HEK293 (cell line): ENCODE measurements at regions not wholly inside any gene's neighbourhood (a gene's known extent, or its start where the extent isn't known, plus 50 kb on each side); places are given as distances from the start of the nearest gene placed in this dataset.

Experiments used
- CTCF ChIA-PET: fragments of 350-600 bp; formaldehyde crosslinking; extraction: SDS; loops from one replicate; lab custom pipeline; 2021; ENCODE audit warnings: antibody characterized with exemption; lab: Yijun Ruan, JAX
- POLR2A ChIA-PET: fragments of 300-600 bp; formaldehyde crosslinking; extraction: SDS; loops from one replicate; lab custom pipeline; 2020; ENCODE audit warnings: antibody characterized with exemption, inconsistent platforms; lab: Yijun Ruan, JAX
- H3K27ac ChIP-seq: fragments of 200-500 bp; sonication (Bioruptor generic); 2 replicates; pipeline ENCODE4 v1.5.1; 2014; ENCODE audit warnings: low read depth, low read length, control low read depth, inconsistent platforms; ENCODE audit errors: extremely low read depth
- H3K36me3 ChIP-seq, 2 experiments: fragments of 200-500 bp in 1 of 2; sonication (Bioruptor generic) in 1 of 2; 1 replicate in 1 of 2; 2 replicates in 1 of 2; pipeline ENCODE4 v1.5.1; 2014 to 2017; ENCODE audit warnings: inconsistent platforms in 2 of 2, low read length in 2 of 2; ENCODE audit not compliant: control insufficient read depth in 2 of 2, insufficient read depth in 1 of 2
- H3K4me1 ChIP-seq: fragments of 200-500 bp; sonication (Bioruptor generic); 2 replicates; pipeline ENCODE4 v1.5.1; 2014; ENCODE audit warnings: mild to moderate bottlenecking, low read length, inconsistent platforms; ENCODE audit not compliant: control insufficient read depth, insufficient read depth
- H3K4me3 ChIP-seq: 2 replicates; pipeline ENCODE4 v1.5.1; 2011; ENCODE audit warnings: low read depth, mild to moderate bottlenecking, control low read depth, low read length, moderate library complexity
- H3K9me3 ChIP-seq: fragments of 200-500 bp; sonication (Bioruptor generic); 2 replicates; pipeline ENCODE4 v1.5.1; 2014; ENCODE audit warnings: low read depth, low read length, inconsistent platforms; ENCODE audit not compliant: control insufficient read depth, insufficient read depth
- GLI4 ChIP-seq: fragments of 450-650 bp; formaldehyde crosslinking; IDR thresholded peaks from 2 replicates; pipeline ENCODE4 v1.5.1; 2016; ENCODE audit warnings: missing biosample characterization, missing genetic modification characterization
- HIC1 ChIP-seq: fragments of 450-650 bp; formaldehyde crosslinking; IDR thresholded peaks from 2 replicates; pipeline ENCODE4 v1.5.1; 2016; ENCODE audit warnings: missing biosample characterization, missing genetic modification characterization
- KLF7 ChIP-seq: fragments of 450-650 bp; formaldehyde crosslinking; IDR thresholded peaks from 2 replicates; pipeline ENCODE4 v1.5.1; 2016; ENCODE audit warnings: missing biosample characterization, missing genetic modification characterization, borderline replicate concordance
- OSR2 ChIP-seq: fragments of 450-650 bp; formaldehyde crosslinking; IDR thresholded peaks from 2 replicates; pipeline ENCODE4 v1.5.1; 2016; ENCODE audit warnings: missing biosample characterization, missing genetic modification characterization
- PATZ1 ChIP-seq: fragments of 450-650 bp; formaldehyde crosslinking; IDR thresholded peaks from 2 replicates; pipeline ENCODE4 v1.5.1; 2016; ENCODE audit warnings: missing biosample characterization, missing genetic modification characterization
- PBX3 ChIP-seq: sonication (generic); formaldehyde crosslinking; IDR thresholded peaks from 2 replicates; pipeline ENCODE4 v1.8.1; 2022; ENCODE audit warnings: mild to moderate bottlenecking, moderate library complexity, missing genetic modification reagents
- REPIN1 ChIP-seq: fragments of 450-650 bp; formaldehyde crosslinking; IDR thresholded peaks from 2 replicates; pipeline ENCODE4 v1.5.1; 2017; ENCODE audit warnings: missing biosample characterization, missing genetic modification characterization, low read depth
- SALL2 ChIP-seq: fragments of 450-650 bp; formaldehyde crosslinking; IDR thresholded peaks from 2 replicates; pipeline ENCODE4 v1.5.0; 2017; ENCODE audit warnings: missing biosample characterization, mild to moderate bottlenecking, missing genetic modification characterization, borderline replicate concordance
- ZNF121 ChIP-seq: fragments of 450-650 bp; formaldehyde crosslinking; IDR thresholded peaks from 2 replicates; pipeline ENCODE4 v1.5.1; 2016; ENCODE audit warnings: missing biosample characterization, missing genetic modification characterization
- ZNF148 ChIP-seq: fragments of 450-650 bp; formaldehyde crosslinking; IDR thresholded peaks from 2 replicates; pipeline ENCODE4 v1.5.0; 2017; ENCODE audit warnings: missing biosample characterization, missing genetic modification characterization, borderline replicate concordance
- ZNF174 ChIP-seq: fragments of 450-650 bp; formaldehyde crosslinking; IDR thresholded peaks from 2 replicates; pipeline ENCODE4 v1.5.0; 2017; ENCODE audit warnings: missing biosample characterization, mild to moderate bottlenecking, missing genetic modification characterization
- ZNF324 ChIP-seq: fragments of 450-650 bp; formaldehyde crosslinking; IDR thresholded peaks from 2 replicates; pipeline ENCODE4 v1.5.1; 2016; ENCODE audit warnings: missing biosample characterization, missing genetic modification characterization
- ZNF433 ChIP-seq: fragments of 450-650 bp; formaldehyde crosslinking; IDR thresholded peaks from 2 replicates; pipeline ENCODE4 v1.5.1; 2016; ENCODE audit warnings: missing biosample characterization, missing genetic modification characterization, low read depth
- ZNF501 ChIP-seq: fragments of 450-650 bp; formaldehyde crosslinking; IDR thresholded peaks from 2 replicates; pipeline ENCODE4 v1.5.1; 2016; ENCODE audit warnings: missing biosample characterization, missing genetic modification characterization
- ZNF521 ChIP-seq: fragments of 450-650 bp; formaldehyde crosslinking; IDR thresholded peaks from 2 replicates; pipeline ENCODE4 v1.5.1; 2017; ENCODE audit warnings: missing biosample characterization, mild to moderate bottlenecking, missing genetic modification characterization
- ZNF791 ChIP-seq: fragments of 450-650 bp; formaldehyde crosslinking; IDR thresholded peaks from 2 replicates; pipeline ENCODE4 v1.5.1; 2016; ENCODE audit warnings: missing biosample characterization, missing genetic modification characterization
- ZNF792 ChIP-seq: fragments of 450-650 bp; formaldehyde crosslinking; IDR thresholded peaks from 2 replicates; pipeline ENCODE4 v1.5.1; 2016; ENCODE audit warnings: missing biosample characterization, missing genetic modification characterization
- TF ChIP-seq, protein P1 (sequence below): fragments of 450-650 bp; formaldehyde crosslinking; IDR thresholded peaks from 2 replicates; pipeline ENCODE4 v1.5.1; 2016; ENCODE audit warnings: missing biosample characterization, missing genetic modification characterization

GRCh38 chr13:97133955-97134354, 88.2 kb upstream of the MBNL2 start:
- H3K27ac ChIP-seq = no peak overlapping the region
- H3K36me3 ChIP-seq = no peaks in the 10 kb centered on the region
- TF ChIP-seq ZNF501 (tag by site-specific recombination) (no peak), ZNF121 (tag by site-specific recombination) (no peak), SALL2 (tag by site-specific recombination) (no peak), ZNF791 (tag by site-specific recombination) (no peak), ZNF148 (no peak), KLF7 (tag by site-specific recombination) (no peak), HIC1 (tag by site-specific recombination) (no peak), REPIN1 (tag by site-specific recombination) (no peak), OSR2 (tag by site-specific recombination) (no peak), PBX3 (CRISPR knock-in tag) (no peak), ZNF433 (no peak), ZNF792 (tag by site-specific recombination) (no peak), GLI4 (no peak), ZNF521 (tag by site-specific recombination) (no peak), PATZ1 (tag by site-specific recombination) (no peak), ZNF174 (tag by site-specific recombination) (no peak), ZNF324 (tag by site-specific recombination) (no peak)
- TF ChIP-seq, protein P1, sequence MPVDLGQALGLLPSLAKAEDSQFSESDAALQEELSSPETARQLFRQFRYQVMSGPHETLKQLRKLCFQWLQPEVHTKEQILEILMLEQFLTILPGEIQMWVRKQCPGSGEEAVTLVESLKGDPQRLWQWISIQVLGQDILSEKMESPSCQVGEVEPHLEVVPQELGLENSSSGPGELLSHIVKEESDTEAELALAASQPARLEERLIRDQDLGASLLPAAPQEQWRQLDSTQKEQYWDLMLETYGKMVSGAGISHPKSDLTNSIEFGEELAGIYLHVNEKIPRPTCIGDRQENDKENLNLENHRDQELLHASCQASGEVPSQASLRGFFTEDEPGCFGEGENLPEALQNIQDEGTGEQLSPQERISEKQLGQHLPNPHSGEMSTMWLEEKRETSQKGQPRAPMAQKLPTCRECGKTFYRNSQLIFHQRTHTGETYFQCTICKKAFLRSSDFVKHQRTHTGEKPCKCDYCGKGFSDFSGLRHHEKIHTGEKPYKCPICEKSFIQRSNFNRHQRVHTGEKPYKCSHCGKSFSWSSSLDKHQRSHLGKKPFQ (tag by site-specific recombination) = no peak
- CTCF ChIA-PET = interaction anchor here (1.4 kb wide), 1 partner anchor 24 kb away, joined by 4 read pairs; no protein-coding TSS in a partner anchor
- no peak overlapping the region for H3K4me3 ChIP-seq
- POLR2A ChIA-PET = no interaction called here
- H3K4me1 ChIP-seq = no peaks in the 10 kb centered on the region
- no peaks in the 10 kb centered on the region for H3K9me3 ChIP-seq
